CD4-positive, alpha-beta T cell treated with Interleukin-15 for 4 hours (primary cell): ENCODE measurements at regions not wholly inside any gene's neighbourhood (a gene's known extent, or its start where the extent isn't known, plus 50 kb on each side); places are given as distances from the start of the nearest gene placed in this dataset.
"Not testable (repeated sequence)": the region's sequence is repeated elsewhere in the genome, so short reads cannot be mapped to it uniquely, and the experiment has no call there.

Experiments
- DNase-seq: peaks from one replicate; pipeline ENCODE4 v3.0.0-alpha.2; 2020; ENCODE audit warnings: low spot score

- no peak for DNase-seq
These were observed 213.1 kb downstream of the CDH26 start for GRCh38 chr20:60171313-60171712.

- no peak for DNase-seq
These were observed 213.5 kb downstream of the CDH26 start for GRCh38 chr20:60171738-60172137.

- DNase-seq, result no peak
These were observed 214.2 kb downstream of the CDH26 start for GRCh38 chr20:60172346-60172984.

- no peak for DNase-seq
These were observed 218.9 kb downstream of the CDH26 start for GRCh38 chr20:60177080-60177479.

GRCh38 chr20:60180986-60181385 lies 222.8 kb downstream of the CDH26 start:
- no peak for DNase-seq

- no peak for DNase-seq
These were observed 228.2 kb downstream of the CDH26 start for GRCh38 chr20:60186412-60186811.

GRCh38 chr20:60187683-60188082 lies 229.5 kb downstream of the CDH26 start:
- no peak for DNase-seq

GRCh38 chr20:60191014-60191413 lies 232.8 kb downstream of the CDH26 start:
- DNase-seq, result no peak

GRCh38 chr20:60192326-60192725 lies 234.1 kb downstream of the CDH26 start:
- DNase-seq, result no peak

- DNase-seq, result not testable (repeated sequence)
These were observed 240.9 kb downstream of the CDH26 start for GRCh38 chr20:60199132-60199531.

GRCh38 chr20:60199866-60200265 lies 241.6 kb downstream of the CDH26 start:
- no peak for DNase-seq

- no peak for DNase-seq
These were observed 242.2 kb downstream of the CDH26 start for GRCh38 chr20:60200305-60200918.

- DNase-seq, result no peak
These were observed 243.1 kb downstream of the CDH26 start for GRCh38 chr20:60201198-60201835.

- DNase-seq, result no peak
These were observed 243.8 kb downstream of the CDH26 start for GRCh38 chr20:60202046-60202445.

- DNase-seq, result no peak
These were observed 245.2 kb downstream of the CDH26 start for GRCh38 chr20:60203451-60203850.

- no peak for DNase-seq
These were observed 246.4 kb downstream of the CDH26 start for GRCh38 chr20:60204601-60205000.

- no peak for DNase-seq
These were observed 248.0 kb downstream of the CDH26 start for GRCh38 chr20:60206259-60206658.

GRCh38 chr20:60209048-60209447 lies 250.8 kb downstream of the CDH26 start:
- no peak for DNase-seq

- peak; percentile 41 for DNase-seq
These were observed 252.8 kb downstream of the CDH26 start for GRCh38 chr20:60210779-60211617.

- DNase-seq, result no peak
These were observed 253.6 kb downstream of the CDH26 start for GRCh38 chr20:60211618-60212463.

- DNase-seq, result no peak
These were observed 254.5 kb downstream of the CDH26 start for GRCh38 chr20:60212695-60213094.
